Heart left ventricle (tissue), 13 donors: ENCODE measurements at regions not wholly inside any gene's neighbourhood (a gene's known extent, or its start where the extent isn't known, plus 50 kb on each side); places are given as distances from the start of the nearest gene placed in this dataset.

Experiments
- CTCF ChIP-seq, 12 donors: fragments of 200-600 bp; sonication (generic) in 4 of 12; IDR thresholded peaks; one replicate each; pipeline versions ENCODE4 v1.5.0 to v1.8.0; 2018 to 2022; ENCODE audit warnings: antibody characterized with exemption in 12 of 12, mild to moderate bottlenecking in 5 of 12
- POLR2A ChIP-seq, 2 donors: fragments of 450-650 bp; IDR thresholded peaks; one replicate each; pipeline ENCODE4 v1.6.1; 2017; ENCODE audit warnings: antibody characterized with exemption in 2 of 2, mild to moderate bottlenecking in 2 of 2, moderate library complexity in 2 of 2
- donor health status: ischemic (EF 13 %, LVEDD 7.1; RV severe dilation, severe dysfunction).
- donor health status: DM: no; HTN: yes; CAD: no.
- donor health status: DM: no; HTN: no; CAD: no.
- donor health status: ischemic (EF 25% LVEDD 6.9; RV normal size, moderate dysfunction).
- donor health status: ischemic (EF 25% LVEDD 5.7; RV mildly dilated, moderate dysfunction).
- donor health status: ischemic (EF 35%, LVEDD 5.7; RV mildly dilated, moderate dysfunction).
- donor health status: nonischemic (EF 11% LVEDD 7.7; RV severe dilation, severe dysfunction).
- donor health status: DM: yes; HTN: yes; CAD: no.
- donor health status: PGD.
- donor health status: ischemic (EF 29% LVEDD 5.4; RV normal size, mild dysfunction).
- donor health status: nonischemic (EF 23%, LVEDD 6.1; RV moderate dilation, normal function).

GRCh38 chr5:19297934-19298333 is 690.1 kb downstream of the CDH18 start:
- TF ChIP-seq CTCF (IDR thresholded peaks at IDR 0.05) (no peak), POLR2A (IDR thresholded peaks at IDR 0.05) (no peak)
